GM12875 (cell line): ENCODE measurements at regions not wholly inside any gene's neighbourhood (a gene's known extent, or its start where the extent isn't known, plus 50 kb on each side); places are given as distances from the start of the nearest gene placed in this dataset.
"Not testable (repeated sequence)": the region's sequence is repeated elsewhere in the genome, so short reads cannot be mapped to it uniquely, and the experiment has no call there.

Experiments used
- H3K4me3 ChIP-seq: one replicate; pipeline ENCODE4 v1.5.1; 2011; ENCODE audit warnings: low read depth, low read length, control low read depth
- TF ChIP-seq, protein P1 (sequence below): IDR thresholded peaks from 2 replicates; pipeline ENCODE4 v1.5.1; 2011; ENCODE audit warnings: low read depth, mild to moderate bottlenecking, control low read depth, inconsistent platforms, low read length, moderate library complexity, borderline replicate concordance; ENCODE audit not compliant: insufficient read depth

DNA sequence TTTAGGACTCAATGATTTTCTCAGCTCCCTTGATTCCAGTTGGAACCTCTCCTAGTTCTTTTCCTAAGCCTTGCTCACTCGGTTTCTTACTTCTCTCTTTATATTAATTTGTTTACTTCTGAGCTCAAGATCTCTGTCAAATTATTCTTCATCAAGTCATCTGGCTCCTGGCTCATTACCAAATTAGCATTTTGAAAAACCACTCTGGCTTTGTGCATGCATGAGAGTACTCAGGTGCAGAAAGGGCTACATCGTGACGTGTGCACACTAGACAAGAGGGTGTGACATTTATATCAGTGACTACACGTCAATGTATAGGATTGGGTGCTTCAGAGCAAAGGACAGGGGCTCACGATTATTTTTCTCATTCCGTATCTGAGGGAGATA, 645.7 kb upstream of the DPP6 start:
- no peak overlapping the region for H3K4me3 ChIP-seq
- TF ChIP-seq, protein P1, sequence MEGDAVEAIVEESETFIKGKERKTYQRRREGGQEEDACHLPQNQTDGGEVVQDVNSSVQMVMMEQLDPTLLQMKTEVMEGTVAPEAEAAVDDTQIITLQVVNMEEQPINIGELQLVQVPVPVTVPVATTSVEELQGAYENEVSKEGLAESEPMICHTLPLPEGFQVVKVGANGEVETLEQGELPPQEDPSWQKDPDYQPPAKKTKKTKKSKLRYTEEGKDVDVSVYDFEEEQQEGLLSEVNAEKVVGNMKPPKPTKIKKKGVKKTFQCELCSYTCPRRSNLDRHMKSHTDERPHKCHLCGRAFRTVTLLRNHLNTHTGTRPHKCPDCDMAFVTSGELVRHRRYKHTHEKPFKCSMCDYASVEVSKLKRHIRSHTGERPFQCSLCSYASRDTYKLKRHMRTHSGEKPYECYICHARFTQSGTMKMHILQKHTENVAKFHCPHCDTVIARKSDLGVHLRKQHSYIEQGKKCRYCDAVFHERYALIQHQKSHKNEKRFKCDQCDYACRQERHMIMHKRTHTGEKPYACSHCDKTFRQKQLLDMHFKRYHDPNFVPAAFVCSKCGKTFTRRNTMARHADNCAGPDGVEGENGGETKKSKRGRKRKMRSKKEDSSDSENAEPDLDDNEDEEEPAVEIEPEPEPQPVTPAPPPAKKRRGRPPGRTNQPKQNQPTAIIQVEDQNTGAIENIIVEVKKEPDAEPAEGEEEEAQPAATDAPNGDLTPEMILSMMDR, result no peak

DNA sequence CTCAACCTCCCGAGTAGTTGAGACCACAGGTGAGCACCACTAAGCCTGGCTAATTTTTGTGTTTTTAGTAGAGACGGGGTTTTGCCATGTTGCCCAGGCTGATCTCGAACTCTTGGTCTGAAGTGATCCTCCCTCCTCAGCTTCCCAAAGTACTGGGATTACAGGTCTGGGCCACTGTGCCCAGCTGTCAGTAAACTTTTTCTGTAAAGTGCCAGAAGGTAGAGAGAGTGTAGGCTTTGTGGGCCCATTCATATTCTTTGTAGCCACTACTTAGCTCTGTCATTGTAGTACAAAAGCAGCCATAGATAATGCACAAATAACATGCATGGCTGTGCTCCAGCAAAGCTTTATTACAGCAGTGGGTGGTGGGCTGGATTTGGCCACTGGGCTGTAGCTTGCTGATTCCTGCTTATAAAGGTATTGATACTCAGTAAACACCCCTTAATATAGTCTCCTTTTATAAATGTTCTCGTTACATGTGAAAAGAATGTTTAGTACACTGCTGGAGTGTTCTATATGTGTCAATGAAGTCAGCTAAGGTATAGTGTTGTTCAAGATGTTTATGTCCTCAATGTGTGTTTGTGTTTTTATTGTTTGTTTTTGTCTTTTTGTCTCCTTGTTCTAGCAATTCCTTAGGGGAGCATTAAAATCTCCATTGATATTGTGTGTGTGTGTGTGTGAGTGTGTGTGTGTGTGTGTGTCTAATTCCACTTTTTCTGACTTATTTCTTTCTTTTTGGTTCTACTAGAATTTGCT, 644.7 kb upstream of the DPP6 start:
- H3K4me3 ChIP-seq, result no peak overlapping the region
- TF ChIP-seq, protein P1, result no peak

DNA sequence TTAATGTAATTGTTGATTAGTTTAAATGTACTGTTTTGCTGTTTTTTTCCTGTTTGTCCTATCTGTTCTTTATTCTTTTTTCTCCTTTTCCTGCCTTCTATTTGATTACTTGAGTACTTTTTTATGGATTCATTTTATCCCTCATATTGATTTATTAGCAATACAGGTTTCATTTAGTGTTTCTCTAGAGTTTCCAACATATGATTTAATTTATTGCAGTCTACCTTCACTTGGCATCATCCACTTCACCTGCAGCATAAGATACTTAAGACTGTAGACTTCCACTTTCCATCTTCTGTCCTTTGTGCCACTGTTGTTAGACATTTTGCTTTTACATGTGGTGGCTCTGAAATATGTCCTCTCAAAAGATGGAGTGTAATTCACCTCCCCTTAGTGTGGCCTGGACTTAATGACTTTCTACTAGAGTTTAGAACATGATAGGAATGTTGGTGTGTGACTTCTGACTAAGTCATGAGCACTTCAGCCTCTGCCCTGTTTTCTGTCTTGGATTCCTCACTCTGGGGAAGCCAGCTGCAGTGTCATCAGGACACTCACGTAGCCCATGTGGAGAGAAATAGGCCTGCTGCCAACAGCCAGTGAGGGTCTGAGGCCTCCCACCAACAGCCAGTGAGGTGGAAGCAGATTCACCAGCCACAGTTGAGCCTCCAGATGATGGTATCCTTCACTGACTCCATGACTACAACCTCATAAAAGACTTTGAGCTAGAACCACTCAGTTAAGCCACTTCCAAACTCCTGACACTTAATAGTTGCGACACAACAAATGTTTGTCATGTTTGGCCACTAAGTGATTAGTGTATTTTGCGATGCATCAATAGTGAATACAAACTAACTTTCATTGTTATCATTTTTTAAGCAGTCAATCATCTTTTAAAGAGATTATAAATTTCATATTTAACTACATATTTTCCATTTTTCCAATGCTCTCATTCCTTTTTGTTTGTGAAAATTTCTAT, 643.5 kb upstream of the DPP6 start:
- H3K4me3 ChIP-seq, result no peak overlapping the region
- TF ChIP-seq, protein P1, result no peak

DNA sequence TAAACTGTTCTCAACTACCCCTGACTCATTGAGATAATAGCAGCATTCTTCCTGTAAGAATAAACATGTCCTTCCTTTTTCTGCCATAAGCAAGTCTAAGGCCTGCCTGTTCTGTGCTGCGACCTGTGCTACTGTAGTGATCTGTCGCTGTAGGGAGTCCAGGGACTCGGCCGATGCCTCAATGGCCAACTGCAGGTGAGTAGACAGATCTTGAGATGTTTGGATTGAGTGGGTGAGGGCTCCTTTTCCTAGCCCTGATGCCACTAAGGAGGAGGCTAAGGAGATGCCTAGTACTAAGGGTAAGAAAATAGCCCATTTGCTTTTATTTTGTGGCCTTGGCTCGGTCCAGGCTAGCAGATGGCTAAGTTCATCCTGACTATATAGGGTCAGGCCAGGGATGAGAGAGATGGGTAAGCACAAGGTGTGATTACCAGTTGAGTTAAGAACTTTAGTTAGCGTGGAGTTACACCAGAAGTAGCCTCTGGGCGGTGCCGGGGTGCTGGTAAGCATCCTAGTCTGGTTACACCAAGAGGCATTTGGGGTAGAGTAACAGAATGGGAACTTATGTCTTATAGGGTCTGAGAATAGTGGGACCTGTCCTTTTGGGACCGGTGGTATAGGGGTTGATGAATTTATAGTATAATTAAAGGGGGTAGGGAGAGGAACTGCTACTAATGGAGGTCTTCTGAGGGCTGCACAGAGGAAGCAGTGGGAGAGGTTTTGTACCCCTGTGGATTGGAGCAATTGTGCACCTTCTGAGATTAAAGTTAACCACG, 642.4 kb upstream of the DPP6 start:
- H3K4me3 ChIP-seq, result not testable (repeated sequence)

DNA sequence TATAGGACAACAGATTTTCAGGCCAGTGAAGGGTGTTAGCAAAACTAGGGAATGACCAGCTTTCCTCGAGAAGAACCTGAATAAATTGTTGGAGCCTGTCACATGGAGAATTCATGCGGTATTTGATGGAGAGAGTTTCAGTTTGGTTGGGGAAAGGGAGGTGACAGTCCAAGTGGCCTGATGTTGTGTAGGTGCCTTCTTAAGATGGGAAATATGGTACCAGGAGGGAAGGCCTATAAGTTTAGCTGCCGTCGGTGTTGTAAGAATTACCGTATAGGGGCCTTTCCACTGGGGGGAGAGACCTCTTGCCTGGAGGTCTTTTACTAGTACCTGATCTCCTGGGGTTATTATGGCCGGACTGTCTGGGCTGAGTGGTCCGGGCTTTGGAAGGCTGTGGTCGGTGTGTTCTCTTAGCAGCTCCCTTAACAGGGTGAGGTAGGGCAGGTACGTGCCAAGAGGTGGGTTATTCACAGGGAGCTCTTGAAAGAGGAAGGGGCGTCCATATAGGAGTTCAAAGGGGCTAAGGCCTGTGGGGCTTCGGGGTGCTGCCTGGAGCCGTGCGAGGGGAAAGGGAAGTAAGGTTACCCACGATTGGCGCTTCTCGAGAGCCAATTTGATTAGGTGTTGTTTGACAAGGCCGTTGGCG, 641.1 kb upstream of the DPP6 start:
- not testable (repeated sequence) for H3K4me3 ChIP-seq

DNA sequence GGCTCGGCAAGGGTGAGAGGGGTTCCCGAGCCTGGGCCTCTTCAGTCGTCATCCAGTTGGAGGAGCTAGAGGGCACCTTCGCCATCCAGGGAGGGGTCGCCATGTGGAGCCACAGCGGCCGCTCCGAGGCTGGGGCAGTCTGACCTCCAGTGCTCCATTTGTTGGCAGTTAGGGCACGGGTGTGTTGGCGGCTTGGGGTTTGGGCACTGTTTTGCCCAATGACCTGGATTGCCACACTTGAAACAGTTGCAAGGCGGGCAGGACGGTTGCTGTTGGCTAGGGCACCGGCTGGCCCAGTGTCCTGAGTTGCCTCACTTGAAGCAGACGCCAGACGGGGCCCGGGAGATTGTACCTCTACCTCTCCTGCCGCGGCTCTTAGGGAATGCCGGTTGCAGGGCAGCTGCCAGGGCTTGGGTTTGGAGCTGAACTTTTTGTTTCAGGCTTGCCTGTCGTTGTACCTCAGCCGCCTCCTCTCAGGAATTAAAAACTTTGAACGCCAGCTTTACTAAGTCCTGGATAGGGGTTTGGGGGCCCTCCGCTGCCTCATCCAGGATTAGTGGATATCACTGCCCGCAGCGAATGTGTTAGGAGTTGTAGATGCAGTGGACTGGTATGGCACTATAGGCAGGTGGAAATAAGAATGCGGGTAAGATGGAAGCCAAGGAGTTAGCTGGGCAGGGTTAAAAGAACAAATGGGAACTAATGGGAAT, 639.9 kb upstream of the DPP6 start:
- H3K4me3 ChIP-seq, result not testable (repeated sequence)

DNA sequence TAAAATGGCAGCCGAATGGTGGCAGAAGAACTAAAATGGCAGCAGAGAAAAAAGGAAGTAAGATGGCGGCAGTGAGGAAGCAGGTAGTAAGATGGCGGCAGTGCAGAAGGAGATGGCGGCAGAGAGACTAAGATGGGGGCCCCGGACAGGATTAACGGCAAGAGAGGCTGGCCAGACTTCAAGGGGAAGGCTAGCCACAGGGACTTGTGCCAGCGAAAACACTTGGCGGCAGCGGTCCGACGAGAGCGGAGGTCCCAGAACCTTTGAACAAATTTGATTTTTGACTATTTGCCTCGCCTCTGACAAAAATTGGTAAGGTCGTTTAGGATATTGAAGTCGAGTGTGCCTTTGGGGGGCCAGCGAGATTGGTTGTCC, 639.4 kb upstream of the DPP6 start:
- H3K4me3 ChIP-seq, result not testable (repeated sequence)

DNA sequence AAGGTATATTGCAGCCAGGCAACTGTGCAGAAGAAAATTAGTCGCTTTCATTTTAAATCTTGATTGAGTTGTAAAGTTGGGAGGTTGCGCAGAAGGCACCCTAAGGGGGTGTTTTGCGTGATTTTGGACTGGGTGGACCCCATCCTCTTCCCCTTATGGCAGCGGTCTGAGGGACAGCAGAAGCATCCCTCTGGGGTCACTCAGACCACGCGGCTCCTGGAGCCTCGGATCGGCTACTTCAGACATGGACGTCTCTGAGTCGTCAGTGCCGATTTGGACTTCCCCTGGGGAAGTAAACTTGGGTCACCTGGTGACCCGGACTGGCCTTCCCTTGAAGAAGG, 639.0 kb upstream of the DPP6 start:
- TF ChIP-seq, protein P1, result no peak
- H3K4me3 ChIP-seq, result no peak overlapping the region
